ENCODE measurements at regions not wholly inside any gene's neighbourhood (a gene's known extent, or its start where the extent isn't known, plus 50 kb on each side); places are given as distances from the start of the nearest gene placed in this dataset.

GRCh38 chr2:16155366-16155765 lies 215.0 kb downstream of the MYCN start:
- H3K27ac ChIP-seq: no peak overlapping the region
- TF ChIP-seq POLR2AphosphoS5 (IDR thresholded peaks at IDR 0.05) (no peak), POLR2A (IDR thresholded peaks at IDR 0.05) (no peak), EP300 (IDR thresholded peaks at IDR 0.05) (no peak), CTCF (IDR thresholded peaks at IDR 0.05) (no peak)
- DNase-seq (ENCODE audit: low spot score in 2 of 2): no peak
- no peaks in the 10 kb centered on the region for H3K4me1 ChIP-seq
- H3K27me3 ChIP-seq: no peaks in the 10 kb centered on the region
- no peaks in the 10 kb centered on the region for H3K9me3 ChIP-seq
- H3K36me3 ChIP-seq: no peaks in the 10 kb centered on the region
- 68% methylated on average over 5 of the region's 5 CpGs for WGBS
- no peak overlapping the region for H3K4me3 ChIP-seq

- no peaks in the 10 kb centered on the region for H3K36me3 ChIP-seq
- H3K4me1 ChIP-seq: no peaks in the 10 kb centered on the region
- 86% methylated on average over 4 of the region's 4 CpGs for WGBS
- no peaks in the 10 kb centered on the region for H3K27me3 ChIP-seq
- H3K9me3 ChIP-seq: no peaks in the 10 kb centered on the region
- no peak for TF ChIP-seq EP300 (IDR thresholded peaks at IDR 0.05)
- TF ChIP-seq POLR2A (IDR thresholded peaks at IDR 0.05): no peak
- no peak for TF ChIP-seq CTCF (IDR thresholded peaks at IDR 0.05)
- TF ChIP-seq POLR2AphosphoS5 (IDR thresholded peaks at IDR 0.05): no peak
- H3K27ac ChIP-seq: no peak overlapping the region
- DNase-seq (ENCODE audit: low spot score in 2 of 2): no peak
- H3K4me3 ChIP-seq: no peak overlapping the region
Measured at GRCh38 chr2:16154501-16155280, 214.3 kb downstream of the MYCN start.

- Histone ChIP-seq H3K9me3 (no peaks in the 10 kb centered on the region), H3K4me1 (no peaks in the 10 kb centered on the region), H3K27ac (no peak overlapping the region), H3K36me3 (no peaks in the 10 kb centered on the region), H3K27me3 (no peaks in the 10 kb centered on the region), H3K4me3 (no peak overlapping the region)
- DNase-seq (ENCODE audit: low spot score in 2 of 2): no peak
- TF ChIP-seq EP300 (IDR thresholded peaks at IDR 0.05) (no peak), POLR2AphosphoS5 (IDR thresholded peaks at IDR 0.05) (no peak), CTCF (IDR thresholded peaks at IDR 0.05) (no peak), POLR2A (IDR thresholded peaks at IDR 0.05) (no peak)
- 75% methylated on average over 4 of the region's 4 CpGs for WGBS
Measured at GRCh38 chr2:16154061-16154460, 213.7 kb downstream of the MYCN start.

GRCh38 chr2:16153754-16154035 lies 213.3 kb downstream of the MYCN start:
- H3K36me3 ChIP-seq: no peaks in the 10 kb centered on the region
- TF ChIP-seq CTCF (IDR thresholded peaks at IDR 0.05) (no peak), POLR2AphosphoS5 (IDR thresholded peaks at IDR 0.05) (no peak), POLR2A (IDR thresholded peaks at IDR 0.05) (no peak), EP300 (IDR thresholded peaks at IDR 0.05) (no peak)
- H3K9me3 ChIP-seq: no peaks in the 10 kb centered on the region
- H3K4me1 ChIP-seq: no peaks in the 10 kb centered on the region
- H3K27me3 ChIP-seq: no peaks in the 10 kb centered on the region
- no peak overlapping the region for H3K27ac ChIP-seq
- H3K4me3 ChIP-seq: no peak overlapping the region
- no peak for DNase-seq (ENCODE audit: low spot score in 2 of 2)

- H3K9me3 ChIP-seq: no peaks in the 10 kb centered on the region
- H3K4me3 ChIP-seq: no peak overlapping the region
- H3K27ac ChIP-seq: no peak overlapping the region
- no peaks in the 10 kb centered on the region for H3K27me3 ChIP-seq
- no peaks in the 10 kb centered on the region for H3K4me1 ChIP-seq
- DNase-seq (ENCODE audit: low spot score in 2 of 2): no peak
- H3K36me3 ChIP-seq: no peaks in the 10 kb centered on the region
- 67% methylated on average over 3 of the region's 3 CpGs for WGBS
- TF ChIP-seq EP300 (IDR thresholded peaks at IDR 0.05): no peak
- no peak for TF ChIP-seq CTCF (IDR thresholded peaks at IDR 0.05)
- no peak for TF ChIP-seq POLR2A (IDR thresholded peaks at IDR 0.05)
- TF ChIP-seq POLR2AphosphoS5 (IDR thresholded peaks at IDR 0.05): no peak
Measured at GRCh38 chr2:16152928-16153753, 212.8 kb downstream of the MYCN start.
